ENCODE measurements at regions not wholly inside any gene's neighbourhood (a gene's known extent, or its start where the extent isn't known, plus 50 kb on each side); places are given as distances from the start of the nearest gene placed in this dataset.
"Not testable (repeated sequence)": the region's sequence is repeated elsewhere in the genome, so short reads cannot be mapped to it uniquely, and the experiment has no call there.

- TF ChIP-seq, protein P1, sequence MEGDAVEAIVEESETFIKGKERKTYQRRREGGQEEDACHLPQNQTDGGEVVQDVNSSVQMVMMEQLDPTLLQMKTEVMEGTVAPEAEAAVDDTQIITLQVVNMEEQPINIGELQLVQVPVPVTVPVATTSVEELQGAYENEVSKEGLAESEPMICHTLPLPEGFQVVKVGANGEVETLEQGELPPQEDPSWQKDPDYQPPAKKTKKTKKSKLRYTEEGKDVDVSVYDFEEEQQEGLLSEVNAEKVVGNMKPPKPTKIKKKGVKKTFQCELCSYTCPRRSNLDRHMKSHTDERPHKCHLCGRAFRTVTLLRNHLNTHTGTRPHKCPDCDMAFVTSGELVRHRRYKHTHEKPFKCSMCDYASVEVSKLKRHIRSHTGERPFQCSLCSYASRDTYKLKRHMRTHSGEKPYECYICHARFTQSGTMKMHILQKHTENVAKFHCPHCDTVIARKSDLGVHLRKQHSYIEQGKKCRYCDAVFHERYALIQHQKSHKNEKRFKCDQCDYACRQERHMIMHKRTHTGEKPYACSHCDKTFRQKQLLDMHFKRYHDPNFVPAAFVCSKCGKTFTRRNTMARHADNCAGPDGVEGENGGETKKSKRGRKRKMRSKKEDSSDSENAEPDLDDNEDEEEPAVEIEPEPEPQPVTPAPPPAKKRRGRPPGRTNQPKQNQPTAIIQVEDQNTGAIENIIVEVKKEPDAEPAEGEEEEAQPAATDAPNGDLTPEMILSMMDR (IDR thresholded peaks at IDR 0.05): not testable (repeated sequence)
- TF ChIP-seq POLR2A (IDR thresholded peaks at IDR 0.05): not testable (repeated sequence)
Observed at GRCh38 chr14:105615986-105616801, 89.8 kb downstream of the TMEM121 start.
